Mesendoderm (in vitro differentiated cells): ENCODE measurements at regions not wholly inside any gene's neighbourhood (a gene's known extent, or its start where the extent isn't known, plus 50 kb on each side); places are given as distances from the start of the nearest gene placed in this dataset.

Experiments
- DNase-seq: peaks from one replicate; pipeline ENCODE4 v3.0.0; 2013
- H2AK5ac ChIP-seq: 2 replicates; pipeline ENCODE4 v1.6.1; 2013; ENCODE audit warnings: low read length, inconsistent platforms
- H2BK120ac ChIP-seq: 2 replicates; pipeline ENCODE4 v1.6.1; 2013; ENCODE audit warnings: low read depth, mild to moderate bottlenecking, low read length, moderate library complexity, mixed read lengths
- H2BK15ac ChIP-seq: replicated peaks from 2 replicates; pipeline ENCODE4 v1.6.1; 2013; ENCODE audit warnings: low read depth, mild to moderate bottlenecking, moderate library complexity
- H2BK5ac ChIP-seq: 2 replicates; pipeline ENCODE4 v1.6.1; 2013; ENCODE audit warnings: low read length, inconsistent platforms
- H3K18ac ChIP-seq: 2 replicates; pipeline ENCODE4 v1.6.1; 2013; ENCODE audit warnings: mild to moderate bottlenecking, low read length, mixed read lengths
- H3K23ac ChIP-seq: one replicate; pipeline ENCODE4 v1.6.1; 2013; ENCODE audit warnings: low read length
- H3K27ac ChIP-seq: 2 replicates; pipeline ENCODE4 v1.5.1; 2013; ENCODE audit warnings: low read depth, mild to moderate bottlenecking, inconsistent platforms, low read length, moderate library complexity
- H3K27me3 ChIP-seq: 2 replicates; pipeline ENCODE4 v1.6.1; 2013; ENCODE audit warnings: low read length, control low read depth, mild to moderate bottlenecking, inconsistent platforms; ENCODE audit not compliant: insufficient read depth, poor library complexity
- H3K36me3 ChIP-seq: 2 replicates; pipeline ENCODE4 v1.6.1; 2013; ENCODE audit warnings: low read length, inconsistent platforms; ENCODE audit not compliant: control insufficient read depth, insufficient read depth
- H3K4ac ChIP-seq: one replicate; pipeline ENCODE4 v1.6.1; 2013; ENCODE audit warnings: low read depth, mild to moderate bottlenecking, low read length, moderate library complexity
- H3K4me1 ChIP-seq: 2 replicates; pipeline ENCODE4 v1.6.1; 2013; ENCODE audit warnings: low read depth, low read length, inconsistent platforms; ENCODE audit not compliant: control insufficient read depth
- H3K4me2 ChIP-seq: 2 replicates; pipeline ENCODE4 v1.6.1; 2013; ENCODE audit warnings: low read length
- H3K4me3 ChIP-seq: 2 replicates; pipeline ENCODE4 v1.5.1; 2013; ENCODE audit warnings: mild to moderate bottlenecking, low read length
- H3K56ac ChIP-seq: one replicate; pipeline ENCODE4 v1.6.1; 2013; ENCODE audit warnings: low read length
- H3K79me1 ChIP-seq: 2 replicates; pipeline ENCODE4 v1.6.1; 2013; ENCODE audit warnings: low read length, inconsistent platforms
- H3K79me2 ChIP-seq: 2 replicates; pipeline ENCODE4 v1.6.1; 2013; ENCODE audit warnings: mild to moderate bottlenecking, low read length; ENCODE audit not compliant: control insufficient read depth, insufficient read depth
- H3K9ac ChIP-seq: 2 replicates; pipeline ENCODE4 v1.6.1; 2013; ENCODE audit warnings: low read length, inconsistent platforms
- H4K5ac ChIP-seq: one replicate; pipeline ENCODE4 v1.6.1; 2013; ENCODE audit warnings: low read length
- H4K8ac ChIP-seq: one replicate; pipeline ENCODE4 v1.6.1; 2013; ENCODE audit warnings: low read depth, mild to moderate bottlenecking, control low read depth, low read length, moderate library complexity
- WGBS: extraction: QIAGEN DNeasy Blood & Tissue Kit; methylation state at CpG from one replicate; pipeline ENCODE4 v1.1.7; 2013; ENCODE audit warnings: low lambda C conversion rate, missing lambda C conversion rate; ENCODE audit not compliant: insufficient coverage; ENCODE audit errors: extremely low coverage; 5-methylcytosine and 5-hydroxymethylcytosine counted together

GRCh38 chr4:189128341-189128740 is 812.3 kb upstream of the FRG1 start:
- Histone ChIP-seq H3K79me2 (no peaks in the 10 kb centered on the region), H2AK5ac (no peak overlapping the region), H3K23ac (no peak overlapping the region), H3K4me3 (no peak overlapping the region), H2BK5ac (no peak overlapping the region), H3K56ac (no peak overlapping the region), H3K27ac (no peak overlapping the region), H3K4ac (no peak overlapping the region), H4K5ac (no peak overlapping the region), H2BK120ac (no peak overlapping the region), H3K79me1 (no peaks in the 10 kb centered on the region), H3K4me1 (no peaks in the 10 kb centered on the region), H3K27me3 (no peaks in the 10 kb centered on the region), H3K9ac (no peak overlapping the region), H3K4me2 (no peak overlapping the region), H3K18ac (no peak overlapping the region), H2BK15ac (no peak overlapping the region), H4K8ac (no peak overlapping the region), H3K36me3 (no peaks in the 10 kb centered on the region)
- DNase-seq, result no peak
- WGBS, result no CpG with 5 or more reads among the region's 4 CpGs

DNA sequence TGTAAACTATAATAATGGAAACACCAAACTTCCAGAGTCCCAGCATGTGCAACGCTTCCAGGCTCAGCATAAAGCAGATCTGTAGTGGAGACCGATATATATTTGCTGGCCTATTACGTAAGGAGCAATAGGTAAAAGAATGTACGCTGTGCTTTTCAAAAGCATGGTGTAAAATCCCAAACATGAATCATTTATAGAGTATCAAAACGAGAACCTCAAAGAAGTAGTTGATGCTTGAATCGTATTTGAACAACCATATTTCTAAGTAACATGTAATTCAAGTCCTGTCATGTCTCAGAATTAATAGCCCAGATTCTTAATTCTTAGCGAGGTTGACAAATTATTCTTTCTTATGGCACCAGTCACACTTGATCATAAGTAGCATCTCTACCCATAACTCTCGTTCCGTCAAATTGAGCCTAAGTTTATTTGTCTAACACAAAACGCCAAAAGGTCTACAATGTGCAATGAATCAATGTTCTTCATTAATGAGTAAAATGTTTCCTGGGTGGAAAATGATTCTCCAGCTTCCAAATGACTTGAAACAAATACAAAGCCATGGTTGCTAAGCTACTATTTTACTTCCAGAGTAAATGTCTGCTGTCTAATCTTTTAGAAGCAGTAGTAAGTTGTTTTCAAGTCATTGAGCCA is 811.5 kb upstream of the FRG1 start:
- Histone ChIP-seq H3K4me1 (no peaks in the 10 kb centered on the region), H2BK15ac (no peak overlapping the region), H2AK5ac (no peak overlapping the region), H3K27ac (no peak overlapping the region), H3K79me2 (no peaks in the 10 kb centered on the region), H4K5ac (no peak overlapping the region), H3K23ac (no peak overlapping the region), H3K56ac (no peak overlapping the region), H2BK5ac (no peak overlapping the region), H3K4me2 (no peak overlapping the region), H2BK120ac (no peak overlapping the region), H3K4me3 (no peak overlapping the region), H3K18ac (no peak overlapping the region), H3K79me1 (no peaks in the 10 kb centered on the region), H4K8ac (no peak overlapping the region), H3K4ac (no peak overlapping the region), H3K9ac (no peak overlapping the region), H3K36me3 (no peaks in the 10 kb centered on the region), H3K27me3 (no peaks in the 10 kb centered on the region)
- no peak for DNase-seq
- WGBS, result no CpG with 5 or more reads among the region's 10 CpGs

- Histone ChIP-seq H3K4ac (no peak overlapping the region), H3K4me1 (no peaks in the 10 kb centered on the region), H2BK120ac (no peak overlapping the region), H3K56ac (no peak overlapping the region), H3K36me3 (no peaks in the 10 kb centered on the region), H4K5ac (no peak overlapping the region), H3K4me2 (no peak overlapping the region), H3K9ac (no peak overlapping the region), H3K79me1 (no peaks in the 10 kb centered on the region), H3K18ac (no peak overlapping the region), H4K8ac (no peak overlapping the region), H2AK5ac (no peak overlapping the region), H3K23ac (no peak overlapping the region), H3K27me3 (no peaks in the 10 kb centered on the region), H2BK5ac (no peak overlapping the region), H2BK15ac (no peak overlapping the region), H3K4me3 (no peak overlapping the region), H3K79me2 (no peaks in the 10 kb centered on the region), H3K27ac (no peak overlapping the region)
- DNase-seq, result no peak
- no CpG with 5 or more reads among the region's 4 CpGs for whole genome bisulfite sequencing
These were observed 809.6 kb upstream of the FRG1 start for GRCh38 chr4:189131118-189131517.

GRCh38 chr4:189136462-189136861 is 804.2 kb upstream of the FRG1 start:
- Histone ChIP-seq H4K5ac (no peak overlapping the region), H2BK5ac (no peak overlapping the region), H2BK15ac (no peak overlapping the region), H3K23ac (no peak overlapping the region), H2AK5ac (no peak overlapping the region), H4K8ac (no peak overlapping the region), H2BK120ac (no peak overlapping the region), H3K79me1 (no peaks in the 10 kb centered on the region), H3K4me2 (no peak overlapping the region), H3K4me1 (no peaks in the 10 kb centered on the region), H3K18ac (no peak overlapping the region), H3K9ac (no peak overlapping the region), H3K27me3 (no peaks in the 10 kb centered on the region), H3K36me3 (no peaks in the 10 kb centered on the region), H3K79me2 (no peaks in the 10 kb centered on the region), H3K27ac (no peak overlapping the region), H3K4ac (no peak overlapping the region), H3K56ac (no peak overlapping the region), H3K4me3 (no peak overlapping the region)
- WGBS, result no CpG with 5 or more reads among the region's 4 CpGs
- no peak for DNase-seq

- no peaks in the 10 kb centered on the region for H3K36me3 ChIP-seq
- H3K27me3 ChIP-seq, result no peaks in the 10 kb centered on the region
- DNase-seq, result no peak
- H2AK5ac ChIP-seq, result no peak overlapping the region
- WGBS, result no CpG with 5 or more reads among the region's 6 CpGs
- no peak overlapping the region for H3K27ac ChIP-seq
- H3K4me3 ChIP-seq, result no peak overlapping the region
- no peak overlapping the region for H3K18ac ChIP-seq
- H4K8ac ChIP-seq, result no peak overlapping the region
- no peaks in the 10 kb centered on the region for H3K79me1 ChIP-seq
- H2BK5ac ChIP-seq, result no peak overlapping the region
- H3K4ac ChIP-seq, result no peak overlapping the region
- H3K4me2 ChIP-seq, result no peak overlapping the region
- no peak overlapping the region for H2BK120ac ChIP-seq
- no peak overlapping the region for H4K5ac ChIP-seq
- H3K56ac ChIP-seq, result no peak overlapping the region
- no peaks in the 10 kb centered on the region for H3K4me1 ChIP-seq
- no peak overlapping the region for H3K23ac ChIP-seq
- no peaks in the 10 kb centered on the region for H3K79me2 ChIP-seq
- H3K9ac ChIP-seq, result no peak overlapping the region
- H2BK15ac ChIP-seq, result no peak overlapping the region
These were observed 797.3 kb upstream of the FRG1 start for GRCh38 chr4:189143263-189143952.
